ENCODE measurements at regions not wholly inside any gene's neighbourhood (a gene's known extent, or its start where the extent isn't known, plus 50 kb on each side); places are given as distances from the start of the nearest gene placed in this dataset.
A peak's percentile ranks its signal among the peaks of the same experiment; 100 is the strongest.

GRCh38 chr6:132061381-132061780, 110.2 kb upstream of the CCN2 start:
- H3K36me3 ChIP-seq (ENCODE audit: control insufficient read depth in 1 of 2, insufficient read depth in 2 of 2, low read length in 2 of 2), result no peaks in the 10 kb centered on the region

DNA sequence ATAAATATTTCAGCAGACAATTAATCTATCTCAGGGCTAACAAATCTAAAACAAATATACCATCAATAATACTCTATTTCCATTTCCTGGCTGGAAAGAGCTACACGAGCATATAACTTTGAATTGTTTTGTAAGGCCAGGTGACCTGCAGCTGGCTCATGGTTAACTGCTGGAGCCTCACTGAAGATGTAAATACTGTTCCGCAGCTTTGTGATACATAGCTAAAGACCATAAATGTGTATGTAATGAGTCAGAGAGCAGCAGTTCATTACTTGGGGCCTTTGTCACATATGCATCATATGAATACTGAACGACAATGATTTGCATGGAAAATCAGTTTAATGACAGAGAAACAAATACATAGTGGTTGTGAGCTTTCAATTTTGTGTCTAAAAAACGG, 109.4 kb upstream of the CCN2 start:
- ChIA-PET RAD21 (ENCODE audit: low non-redundant PET in 1 of 2, low total read pairs in 2 of 2, uncharacterized antibody in 2 of 2, unreplicated experiment in 2 of 2) (no interaction called here), POLR2A (interaction anchor here (0.9 kb wide), 1 partner anchor 15 kb away, joined by 3 read pairs; no protein-coding TSS in a partner anchor), CTCF (no interaction called here)
- Histone ChIP-seq H2AFZ (ENCODE audit: low read depth, low read length, poor library complexity, severe bottlenecking) (no peak overlapping the region), H3K27me3 (ENCODE audit: insufficient read depth, low read length) (no peaks in the 10 kb centered on the region), H3K4me2 (ENCODE audit: low read length) (peak overlapping the region; percentile 24), H3K36me3 (ENCODE audit: control insufficient read depth in 1 of 2, insufficient read depth in 2 of 2, low read length in 2 of 2) (no peaks in the 10 kb centered on the region), H3K79me2 (ENCODE audit: insufficient read depth, low read length) (no peaks in the 10 kb centered on the region), H4K20me1 (ENCODE audit: insufficient read depth) (no peaks in the 10 kb centered on the region), H3K4me3 (replicated peaks in 1 of 2; ENCODE audit: low read depth in 1 of 2, low read length in 2 of 2) (no peak overlapping the region), H3K4me1 (ENCODE audit: control insufficient read depth in 1 of 2, insufficient read depth in 2 of 2, low read length in 2 of 2) (peaks cover 6 to 45% of the 10 kb centered on the region in 2 experiments), H3K27ac (ENCODE audit: low read depth, low read length) (no peak overlapping the region), H3K9me2 (ENCODE audit: insufficient read depth) (no peaks in the 10 kb centered on the region), H3K9me3 (ENCODE audit: control insufficient read depth in 1 of 2, insufficient read depth in 1 of 2, low read depth in 1 of 2, low read length in 2 of 2) (no peaks in the 10 kb centered on the region), H3K9ac (ENCODE audit: low read length) (no peak overlapping the region)
- intact Hi-C loops (cut with micrococcal nuclease), result no loop called here
- no peak for ATAC-seq
- no TSS peak for BruUV-seq (replicated peaks)
- DNase-seq (ENCODE audit: low read depth, low spot score), result no peak
- no peak for TF ChIP-seq EZH2phosphoT487 (IDR thresholded peaks at IDR 0.05; ENCODE audit: borderline replicate concordance)
- TF ChIP-seq, protein P1, sequence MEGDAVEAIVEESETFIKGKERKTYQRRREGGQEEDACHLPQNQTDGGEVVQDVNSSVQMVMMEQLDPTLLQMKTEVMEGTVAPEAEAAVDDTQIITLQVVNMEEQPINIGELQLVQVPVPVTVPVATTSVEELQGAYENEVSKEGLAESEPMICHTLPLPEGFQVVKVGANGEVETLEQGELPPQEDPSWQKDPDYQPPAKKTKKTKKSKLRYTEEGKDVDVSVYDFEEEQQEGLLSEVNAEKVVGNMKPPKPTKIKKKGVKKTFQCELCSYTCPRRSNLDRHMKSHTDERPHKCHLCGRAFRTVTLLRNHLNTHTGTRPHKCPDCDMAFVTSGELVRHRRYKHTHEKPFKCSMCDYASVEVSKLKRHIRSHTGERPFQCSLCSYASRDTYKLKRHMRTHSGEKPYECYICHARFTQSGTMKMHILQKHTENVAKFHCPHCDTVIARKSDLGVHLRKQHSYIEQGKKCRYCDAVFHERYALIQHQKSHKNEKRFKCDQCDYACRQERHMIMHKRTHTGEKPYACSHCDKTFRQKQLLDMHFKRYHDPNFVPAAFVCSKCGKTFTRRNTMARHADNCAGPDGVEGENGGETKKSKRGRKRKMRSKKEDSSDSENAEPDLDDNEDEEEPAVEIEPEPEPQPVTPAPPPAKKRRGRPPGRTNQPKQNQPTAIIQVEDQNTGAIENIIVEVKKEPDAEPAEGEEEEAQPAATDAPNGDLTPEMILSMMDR (IDR thresholded peaks at IDR 0.05 in 2 of 3, conservative IDR thresholded peaks at IDR 0.05 in 1 of 3; ENCODE audit: borderline replicate concordance in 1 of 3, insufficient read depth in 1 of 3, low read depth in 2 of 3, low read length in 2 of 3), result no peak
- TF ChIP-seq, protein P2, sequence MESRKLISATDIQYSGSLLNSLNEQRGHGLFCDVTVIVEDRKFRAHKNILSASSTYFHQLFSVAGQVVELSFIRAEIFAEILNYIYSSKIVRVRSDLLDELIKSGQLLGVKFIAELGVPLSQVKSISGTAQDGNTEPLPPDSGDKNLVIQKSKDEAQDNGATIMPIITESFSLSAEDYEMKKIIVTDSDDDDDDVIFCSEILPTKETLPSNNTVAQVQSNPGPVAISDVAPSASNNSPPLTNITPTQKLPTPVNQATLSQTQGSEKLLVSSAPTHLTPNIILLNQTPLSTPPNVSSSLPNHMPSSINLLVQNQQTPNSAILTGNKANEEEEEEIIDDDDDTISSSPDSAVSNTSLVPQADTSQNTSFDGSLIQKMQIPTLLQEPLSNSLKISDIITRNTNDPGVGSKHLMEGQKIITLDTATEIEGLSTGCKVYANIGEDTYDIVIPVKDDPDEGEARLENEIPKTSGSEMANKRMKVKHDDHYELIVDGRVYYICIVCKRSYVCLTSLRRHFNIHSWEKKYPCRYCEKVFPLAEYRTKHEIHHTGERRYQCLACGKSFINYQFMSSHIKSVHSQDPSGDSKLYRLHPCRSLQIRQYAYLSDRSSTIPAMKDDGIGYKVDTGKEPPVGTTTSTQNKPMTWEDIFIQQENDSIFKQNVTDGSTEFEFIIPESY (IDR thresholded peaks at IDR 0.05; ENCODE audit: extremely low read depth, insufficient replicate concordance, low read length), result no peak
- no peak for TF ChIP-seq JUND (IDR thresholded peaks at IDR 0.05)
- TF ChIP-seq YY1 (IDR thresholded peaks at IDR 0.05; ENCODE audit: extremely low read depth, insufficient replicate concordance, low read depth, low read length), result no peak
- TF ChIP-seq SP1 (IDR thresholded peaks at IDR 0.05; ENCODE audit: low read depth), result no peak
- no peak for TF ChIP-seq FOSL1 (IDR thresholded peaks at IDR 0.05; ENCODE audit: low read depth)
- no peak for TF ChIP-seq POLR2AphosphoS5 (IDR thresholded peaks at IDR 0.05; ENCODE audit: low read depth, low read length)
- TF ChIP-seq ZFX (IDR thresholded peaks at IDR 0.05), result no peak
- TF ChIP-seq CBX3 (IDR thresholded peaks at IDR 0.05; ENCODE audit: low read depth), result no peak

More at GRCh38 chr6:132061381-132061780, 110.2 kb upstream of the CCN2 start:
- Histone ChIP-seq H3K4me2 (ENCODE audit: low read length) (no peak overlapping the region), H3K9me3 (ENCODE audit: control insufficient read depth in 1 of 2, insufficient read depth in 1 of 2, low read depth in 1 of 2, low read length in 2 of 2) (no peaks in the 10 kb centered on the region), H3K9me2 (ENCODE audit: insufficient read depth) (no peaks in the 10 kb centered on the region), H4K20me1 (ENCODE audit: insufficient read depth) (no peaks in the 10 kb centered on the region), H3K27me3 (ENCODE audit: insufficient read depth, low read length) (no peaks in the 10 kb centered on the region), H3K9ac (ENCODE audit: low read length) (no peak overlapping the region), H2AFZ (ENCODE audit: low read depth, low read length, poor library complexity, severe bottlenecking) (no peak overlapping the region), H3K27ac (ENCODE audit: low read depth, low read length) (no peak overlapping the region), H3K4me3 (replicated peaks in 1 of 2; ENCODE audit: low read depth in 1 of 2, low read length in 2 of 2) (no peak overlapping the region), H3K79me2 (ENCODE audit: insufficient read depth, low read length) (no peaks in the 10 kb centered on the region), H3K4me1 (ENCODE audit: control insufficient read depth in 1 of 2, insufficient read depth in 2 of 2, low read length in 2 of 2) (peaks cover 6 to 50% of the 10 kb centered on the region in 2 experiments)
- DNase-seq (ENCODE audit: low read depth, low spot score) (no peak), ATAC-seq (no peak)
- ChIA-PET POLR2A (no interaction called here), CTCF (no interaction called here), RAD21 (ENCODE audit: low non-redundant PET in 1 of 2, low total read pairs in 2 of 2, uncharacterized antibody in 2 of 2, unreplicated experiment in 2 of 2) (no interaction called here)
- TF ChIP-seq SRF (IDR thresholded peaks at IDR 0.05; ENCODE audit: low read depth) (no peak), RAD21 (IDR thresholded peaks at IDR 0.05; ENCODE audit: low read depth) (no peak), EGR1 (IDR thresholded peaks at IDR 0.05; ENCODE audit: low read depth) (no peak), POLR2AphosphoS5 (IDR thresholded peaks at IDR 0.05; ENCODE audit: low read depth, low read length) (no peak)
- TF ChIP-seq, protein P2 (IDR thresholded peaks at IDR 0.05; ENCODE audit: extremely low read depth, insufficient replicate concordance, low read length), result no peak
- TF ChIP-seq, protein P3, sequence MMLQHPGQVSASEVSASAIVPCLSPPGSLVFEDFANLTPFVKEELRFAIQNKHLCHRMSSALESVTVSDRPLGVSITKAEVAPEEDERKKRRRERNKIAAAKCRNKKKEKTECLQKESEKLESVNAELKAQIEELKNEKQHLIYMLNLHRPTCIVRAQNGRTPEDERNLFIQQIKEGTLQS (IDR thresholded peaks at IDR 0.05), result no peak
- intact Hi-C loops (cut with micrococcal nuclease), result no loop called here
- no TSS peak for BruUV-seq (replicated peaks)

All from HCT116 (cell line).